SK-N-SH (cell line): ENCODE measurements at regions not wholly inside any gene's neighbourhood (a gene's known extent, or its start where the extent isn't known, plus 50 kb on each side); places are given as distances from the start of the nearest gene placed in this dataset.

Experiments used
- CTCF ChIA-PET: fragments of 300-600, 350-600 bp; formaldehyde crosslinking; extraction: SDS; loops from one replicate; lab custom pipeline; 2021; lab: Yijun Ruan, JAX
- POLR2A ChIA-PET: fragments of 350-600 bp; sonication (Branson Sonifier 250); formaldehyde crosslinking; extraction: SDS; loops from one replicate; lab custom pipeline; 2020; ENCODE audit warnings: antibody characterized with exemption, inconsistent platforms; lab: Yijun Ruan, JAX
- DNase-seq: peaks from one replicate; pipeline ENCODE4 v3.0.0; 2012
- H2AFZ ChIP-seq: fragments of 200-600 bp; sonication (generic); 2 replicates; pipeline ENCODE4 v1.8.1; 2016; ENCODE audit warnings: antibody characterized with exemption, mild to moderate bottlenecking, low read depth
- H3F3A ChIP-seq: fragments of 200-600 bp; sonication (generic); replicated peaks from 2 replicates; pipeline ENCODE3; 2016; ENCODE audit warnings: antibody characterized with exemption, mild to moderate bottlenecking; ENCODE audit not compliant: insufficient read depth
- H3K27ac ChIP-seq, 2 experiments: fragments of 200-500 bp in 1 of 2; fragments of 200-600 bp in 1 of 2; sonication (Bioruptor generic) in 1 of 2; sonication (generic), shearing (Covaris generic) in 1 of 2; 2 replicates each; pipeline versions ENCODE4 v1.5.1 to v1.6.1; 2014 to 2016; ENCODE audit warnings: low read depth in 2 of 2, inconsistent platforms in 1 of 2, low read length in 1 of 2, mild to moderate bottlenecking in 1 of 2, mixed read lengths in 1 of 2
- H3K27me3 ChIP-seq: fragments of 200-600 bp; sonication (generic), shearing (Covaris generic); 2 replicates; pipeline ENCODE4 v1.6.1; 2016; ENCODE audit warnings: mixed run types; ENCODE audit not compliant: insufficient read depth
- H3K36me3 ChIP-seq, 2 experiments: fragments of 200-500 bp in 1 of 2; fragments of 200-600 bp in 1 of 2; sonication (Bioruptor generic) in 1 of 2; sonication (generic) in 1 of 2; replicated peaks in 1 of 2; 2 replicates each; pipeline versions ENCODE3 to v1.5.1; 2014 to 2016; ENCODE audit warnings: low read length in 1 of 2, mild to moderate bottlenecking in 1 of 2; ENCODE audit not compliant: insufficient read depth in 2 of 2, control insufficient read depth in 1 of 2
- H3K4me1 ChIP-seq, 2 experiments: fragments of 200-500 bp in 1 of 2; fragments of 200-600 bp in 1 of 2; sonication (Bioruptor generic) in 1 of 2; sonication (generic), shearing (Covaris generic) in 1 of 2; 2 replicates each; pipeline versions ENCODE4 v1.5.1 to v1.6.1; 2014 to 2016; ENCODE audit warnings: low read depth in 1 of 2, low read length in 1 of 2, mixed run types in 1 of 2; ENCODE audit not compliant: insufficient read depth in 2 of 2, control insufficient read depth in 1 of 2
- H3K4me2 ChIP-seq: fragments of 200-600 bp; sonication (generic), shearing (Covaris generic); 2 replicates; pipeline ENCODE4 v1.6.1; 2017; ENCODE audit warnings: mixed run types
- H3K4me3 ChIP-seq, 2 experiments: fragments of 200-500 bp in 1 of 2; fragments of 200-600 bp in 1 of 2; sonication (Bioruptor generic) in 1 of 2; sonication (generic), shearing (Covaris generic) in 1 of 2; 2 replicates each; pipeline versions ENCODE4 v1.5.1 to v1.8.1; 2014 to 2016; ENCODE audit warnings: low read depth in 2 of 2, inconsistent platforms in 1 of 2, low read length in 1 of 2, mild to moderate bottlenecking in 1 of 2, mixed read lengths in 1 of 2, moderate library complexity in 1 of 2
- H3K79me2 ChIP-seq: fragments of 200-600 bp; sonication (generic); 2 replicates; pipeline ENCODE4 v1.8.1; 2017; ENCODE audit warnings: mild to moderate bottlenecking; ENCODE audit not compliant: insufficient read depth
- H3K9ac ChIP-seq: fragments of 200-600 bp; sonication (generic); 2 replicates; pipeline ENCODE4 v1.6.1; 2017; ENCODE audit warnings: mixed run types
- H3K9me2 ChIP-seq: fragments of 200-600 bp; sonication (generic); 2 replicates; pipeline ENCODE4 v1.6.1; 2017; ENCODE audit warnings: mixed run types
- H3K9me3 ChIP-seq: fragments of 200-600 bp; sonication (generic); 2 replicates; pipeline ENCODE4 v1.6.1; 2017; ENCODE audit warnings: mixed run types, mild to moderate bottlenecking, moderate library complexity
- H4K20me1 ChIP-seq: fragments of 200-600 bp; sonication (generic); 2 replicates; pipeline ENCODE4 v1.6.1; 2017; ENCODE audit warnings: mild to moderate bottlenecking, mixed run types; ENCODE audit not compliant: insufficient read depth
- EP300 ChIP-seq, 2 experiments: IDR thresholded peaks; 2 replicates each; pipeline versions ENCODE4 v1.4.0 to v1.6.1; 2012; ENCODE audit warnings: borderline replicate concordance in 1 of 2, low read depth in 1 of 2, low read length in 1 of 2
- EZH2phosphoT487 ChIP-seq: fragments of 200-600 bp; sonication (generic); IDR thresholded peaks from 2 replicates; pipeline ENCODE4 v1.6.1; 2017; ENCODE audit warnings: low read depth, mixed run types, mild to moderate bottlenecking, antibody characterized with exemption, moderate library complexity, borderline replicate concordance
- FOXM1 ChIP-seq: IDR thresholded peaks from 2 replicates; pipeline ENCODE4 v1.4.0; 2012; ENCODE audit warnings: low read depth, mild to moderate bottlenecking
- GABPA ChIP-seq: IDR thresholded peaks from 2 replicates; pipeline ENCODE4 v1.4.0; 2012; ENCODE audit warnings: low read depth, mild to moderate bottlenecking
- PBX3 ChIP-seq: IDR thresholded peaks from 2 replicates; pipeline ENCODE4; 2012
- RFX5 ChIP-seq: IDR thresholded peaks from 2 replicates; pipeline ENCODE4 v1.6.1; 2012; ENCODE audit warnings: mild to moderate bottlenecking, improper control_type of control experiment, low read length
- SMC3 ChIP-seq: IDR thresholded peaks from 2 replicates; pipeline ENCODE4 v1.6.1; 2012; ENCODE audit warnings: low read depth, low read length, improper control_type of control experiment
- TCF12 ChIP-seq: IDR thresholded peaks from 2 replicates; pipeline ENCODE4 v1.4.0; 2012
- TEAD4 ChIP-seq: IDR thresholded peaks from 2 replicates; pipeline ENCODE4 v1.4.0; 2012; ENCODE audit warnings: mild to moderate bottlenecking, borderline replicate concordance; ENCODE audit not compliant: insufficient read depth
- YY1 ChIP-seq: IDR thresholded peaks from 2 replicates; pipeline ENCODE4 v1.4.0; 2012; ENCODE audit warnings: low read depth, mild to moderate bottlenecking
- ZBTB33 ChIP-seq: IDR thresholded peaks from 2 replicates; pipeline ENCODE4 v1.4.0; 2012; ENCODE audit warnings: low read depth, borderline replicate concordance
- WGBS: methylation state at CpG from one replicate; pipeline ENCODE4 v1.1.6; 2017; ENCODE audit warnings: low lambda C conversion rate; 5-methylcytosine and 5-hydroxymethylcytosine counted together
- TF ChIP-seq, protein P1 (sequence below): IDR thresholded peaks from 2 replicates; pipeline ENCODE4 v1.4.0; 2012; ENCODE audit warnings: low read depth, borderline replicate concordance
- TF ChIP-seq, protein P2 (sequence below): fragments of 150-350 bp; IDR thresholded peaks from 2 replicates; pipeline ENCODE4 v1.6.1; 2017; ENCODE audit warnings: antibody characterized with exemption, low read length, low read depth, borderline replicate concordance

DNA sequence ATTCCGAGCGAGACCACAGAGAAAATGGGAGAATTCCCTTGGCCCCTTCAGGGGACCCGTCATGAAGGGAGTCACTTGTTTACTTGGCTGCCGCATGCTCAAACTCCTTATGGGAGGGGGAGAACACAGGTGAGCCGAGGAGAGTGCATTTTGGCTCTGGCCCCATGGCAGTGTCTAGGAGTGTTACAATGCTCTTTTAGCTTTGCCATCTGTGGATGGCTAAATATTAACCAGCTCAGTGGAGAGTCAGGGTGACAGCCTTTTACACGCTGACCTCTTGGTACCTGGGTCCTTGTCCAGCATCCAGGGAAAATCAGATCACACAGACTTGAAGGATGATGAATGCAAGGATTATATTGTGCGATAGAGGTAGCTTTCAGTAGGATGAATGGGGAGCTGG is 146.4 kb upstream of the ATXN7L3B start:
- ChIA-PET CTCF (no interaction called here), POLR2A (no interaction called here)
- no peak overlapping the region for H3K27ac ChIP-seq
- H3K9me2 ChIP-seq = no peaks in the 10 kb centered on the region
- no peak overlapping the region for H3K4me3 ChIP-seq
- H3K4me1 ChIP-seq = no peaks in the 10 kb centered on the region
- H3F3A ChIP-seq = no peaks in the 10 kb centered on the region
- TF ChIP-seq PBX3 (no peak), YY1 (no peak), ZBTB33 (no peak), EZH2phosphoT487 (no peak), EP300 (IDR thresholded peaks at IDR 0.05; ENCODE audit: borderline replicate concordance in 1 of 2, low read depth in 1 of 2, low read length in 1 of 2) (no peak), RFX5 (no peak)
- TF ChIP-seq, protein P1, sequence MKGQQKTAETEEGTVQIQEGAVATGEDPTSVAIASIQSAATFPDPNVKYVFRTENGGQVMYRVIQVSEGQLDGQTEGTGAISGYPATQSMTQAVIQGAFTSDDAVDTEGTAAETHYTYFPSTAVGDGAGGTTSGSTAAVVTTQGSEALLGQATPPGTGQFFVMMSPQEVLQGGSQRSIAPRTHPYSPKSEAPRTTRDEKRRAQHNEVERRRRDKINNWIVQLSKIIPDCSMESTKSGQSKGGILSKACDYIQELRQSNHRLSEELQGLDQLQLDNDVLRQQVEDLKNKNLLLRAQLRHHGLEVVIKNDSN = no peak
- TF ChIP-seq, protein P2, sequence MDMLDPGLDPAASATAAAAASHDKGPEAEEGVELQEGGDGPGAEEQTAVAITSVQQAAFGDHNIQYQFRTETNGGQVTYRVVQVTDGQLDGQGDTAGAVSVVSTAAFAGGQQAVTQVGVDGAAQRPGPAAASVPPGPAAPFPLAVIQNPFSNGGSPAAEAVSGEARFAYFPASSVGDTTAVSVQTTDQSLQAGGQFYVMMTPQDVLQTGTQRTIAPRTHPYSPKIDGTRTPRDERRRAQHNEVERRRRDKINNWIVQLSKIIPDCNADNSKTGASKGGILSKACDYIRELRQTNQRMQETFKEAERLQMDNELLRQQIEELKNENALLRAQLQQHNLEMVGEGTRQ = no peak
- 27% methylated on average over 7 of the region's 7 CpGs for WGBS
- H3K9ac ChIP-seq = no peak overlapping the region
- DNase-seq = no peak
- H3K79me2 ChIP-seq = no peaks in the 10 kb centered on the region
- no peaks in the 10 kb centered on the region; the same call in 1 of the 2 replicates for H3K27me3 ChIP-seq
- H4K20me1 ChIP-seq = no peaks in the 10 kb centered on the region
- H2AFZ ChIP-seq = no peak overlapping the region
- H3K36me3 ChIP-seq = no peaks in the 10 kb centered on the region
- H3K9me3 ChIP-seq = no peaks in the 10 kb centered on the region
- no peak overlapping the region for H3K4me2 ChIP-seq

DNA sequence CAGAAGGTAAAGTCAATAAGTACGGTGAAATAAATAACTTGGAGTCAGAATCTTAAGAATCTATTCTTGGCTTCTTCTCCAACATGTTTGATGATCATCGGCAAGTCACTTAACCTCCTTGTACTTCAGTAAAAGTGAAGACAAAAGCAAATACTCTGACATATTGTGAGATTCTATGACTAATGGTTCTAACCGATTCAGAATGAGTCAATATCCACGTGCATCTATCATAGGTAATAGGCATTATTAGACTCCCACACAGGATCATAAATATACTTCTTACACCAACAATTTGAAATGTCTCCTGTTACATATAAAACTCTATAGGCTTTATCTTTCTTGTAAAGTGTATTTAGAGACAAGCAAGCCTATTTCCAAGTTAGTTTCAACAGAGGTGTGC is 144.4 kb upstream of the ATXN7L3B start:
- no peak for DNase-seq
- POLR2A ChIA-PET = no interaction called here

More for the DNA sequence above, 144.4 kb upstream of the ATXN7L3B start:
- no peak overlapping the region for H3K4me2 ChIP-seq
- H3K27ac ChIP-seq = no peak overlapping the region
- 33% methylated on average over 4 of the region's 4 CpGs for WGBS
- H3K4me1 ChIP-seq = no peaks in the 10 kb centered on the region
- no peak overlapping the region for H3K9ac ChIP-seq
- TF ChIP-seq SMC3 (no peak), TCF12 (no peak), TEAD4 (no peak), YY1 (no peak), GABPA (no peak), FOXM1 (no peak), ZBTB33 (no peak)
- TF ChIP-seq, protein P1 = no peak
- TF ChIP-seq, all 33 proteins: peak for 0
- Histone ChIP-seq H3K36me3 (no peaks in the 10 kb centered on the region), H3K27me3 (no peaks in the 10 kb centered on the region; the same call in 1 of the 2 replicates), H2AFZ (no peak overlapping the region), H3K9me2 (no peaks in the 10 kb centered on the region), H3F3A (no peaks in the 10 kb centered on the region), H3K9me3 (no peaks in the 10 kb centered on the region), H3K4me3 (no peak overlapping the region), H3K79me2 (no peaks in the 10 kb centered on the region), H4K20me1 (no peaks in the 10 kb centered on the region)
- CTCF ChIA-PET = no interaction called here
